Lower leg skin (tissue), 4 donors: ENCODE measurements at regions not wholly inside any gene's neighbourhood (a gene's known extent, or its start where the extent isn't known, plus 50 kb on each side); places are given as distances from the start of the nearest gene placed in this dataset.
"Not testable (repeated sequence)": the region's sequence is repeated elsewhere in the genome, so short reads cannot be mapped to it uniquely, and the experiment has no call there.

Experiments used
- DNase-seq, 2 donors: peaks; one replicate each; pipeline ENCODE4 v3.0.0-alpha.2; 2019; ENCODE audit warnings: low spot score in 2 of 2
- H3K4me3 ChIP-seq: fragments of 200-600 bp; sonication (generic); 2 replicates; pipeline ENCODE4 v1.5.1; 2017; ENCODE audit warnings: mild to moderate bottlenecking, low read depth; ENCODE audit not compliant: poor library complexity, severe bottlenecking
- POLR2A ChIP-seq, 2 donors: fragments of 450-650 bp; IDR thresholded peaks; one replicate each; pipeline ENCODE4 v1.6.1; 2016 to 2017; ENCODE audit warnings: antibody characterized with exemption in 2 of 2, mild to moderate bottlenecking in 1 of 2, moderate library complexity in 1 of 2
- WGBS, 2 donors: methylation state at CpG; one replicate each; pipeline ENCODE4 v1.1.5; 2018; 5-methylcytosine and 5-hydroxymethylcytosine counted together
- intact Hi-C: fragments of 100-400 bp; cut with DNase I; formaldehyde crosslinking; loops from one replicate; pipeline ENCODE4 v1.15.0; 2023; ENCODE audit warnings: low total_unique reads
- TF ChIP-seq, protein P1 (sequence below), 3 donors: fragments of 450-650 bp; IDR thresholded peaks; one replicate each; pipeline ENCODE4 v1.5.1; 2016; ENCODE audit warnings: antibody characterized with exemption in 3 of 3, mild to moderate bottlenecking in 3 of 3, moderate library complexity in 2 of 3

DNA sequence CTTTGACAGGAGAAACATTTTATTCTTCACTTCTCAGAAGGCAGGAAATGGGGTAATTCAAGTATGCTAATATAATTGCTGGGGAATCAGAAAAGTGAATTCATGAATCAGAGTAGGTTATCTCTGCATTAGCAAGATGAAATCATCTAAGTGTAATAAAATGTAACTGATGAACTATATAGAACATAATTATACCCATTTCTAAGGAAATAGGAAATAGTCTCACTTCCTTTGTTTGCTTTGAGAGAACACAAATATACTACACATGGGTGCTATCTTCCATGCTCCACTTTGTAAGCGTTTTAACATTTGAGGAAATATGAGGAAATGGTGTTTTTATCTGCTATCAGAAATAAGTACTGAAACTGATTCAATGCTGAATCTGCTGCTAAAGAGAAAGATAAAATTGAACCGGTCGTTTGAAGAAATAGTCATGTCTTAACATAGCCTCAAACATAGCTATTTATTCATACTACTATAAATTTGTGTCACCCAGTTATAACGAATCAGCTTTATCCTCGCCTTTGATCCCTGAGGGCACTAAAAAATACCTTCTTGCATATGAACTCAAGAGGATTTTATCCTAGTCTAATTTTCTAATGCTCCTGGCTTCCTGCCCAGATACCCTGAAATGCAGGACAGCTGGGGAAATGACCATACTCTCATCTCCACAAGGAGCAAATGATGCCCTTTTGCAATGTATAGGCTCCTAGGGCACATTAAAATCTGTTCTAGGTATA is 696.0 kb downstream of the C12orf50 start:
- intact Hi-C loops: no loop called here

DNA sequence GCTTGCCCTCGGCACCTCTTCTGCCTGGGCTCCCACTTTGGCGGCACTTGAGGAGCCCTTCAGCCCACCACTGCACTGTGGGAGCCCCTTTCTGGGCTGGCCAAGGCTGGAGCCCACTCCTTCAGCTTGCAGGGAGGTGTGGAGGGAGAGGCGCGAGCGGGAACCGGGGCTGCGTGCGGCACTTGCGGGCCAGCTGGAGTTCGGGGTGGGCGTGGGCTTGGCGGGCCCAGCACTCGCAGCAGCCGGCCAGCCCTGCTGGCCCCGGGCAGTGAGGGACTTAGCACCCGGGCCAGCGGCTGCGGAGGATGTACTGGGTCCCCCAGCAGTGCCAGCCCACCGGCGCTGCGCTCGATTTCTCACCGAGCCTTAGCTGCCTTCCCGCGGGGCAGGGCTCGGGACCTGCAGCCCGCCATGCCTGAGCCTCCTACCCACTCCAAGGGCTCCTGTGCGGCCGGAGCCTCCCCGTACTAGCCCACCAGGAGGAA is 699.1 kb downstream of the C12orf50 start:
- DNase-seq, H3K4me3 ChIP-seq, intact Hi-C loops: not testable (repeated sequence)
- WGBS, 2 donors: 92 to 97% methylated on average over 8 to 17 of the region's 30 CpGs

More for the DNA sequence above, 696.0 kb downstream of the C12orf50 start:
- 33 to 34% methylated on average over 5 of the region's 5 CpGs for WGBS, 2 donors
- no peak for TF ChIP-seq POLR2A (IDR thresholded peaks at IDR 0.05)
- TF ChIP-seq, protein P1, sequence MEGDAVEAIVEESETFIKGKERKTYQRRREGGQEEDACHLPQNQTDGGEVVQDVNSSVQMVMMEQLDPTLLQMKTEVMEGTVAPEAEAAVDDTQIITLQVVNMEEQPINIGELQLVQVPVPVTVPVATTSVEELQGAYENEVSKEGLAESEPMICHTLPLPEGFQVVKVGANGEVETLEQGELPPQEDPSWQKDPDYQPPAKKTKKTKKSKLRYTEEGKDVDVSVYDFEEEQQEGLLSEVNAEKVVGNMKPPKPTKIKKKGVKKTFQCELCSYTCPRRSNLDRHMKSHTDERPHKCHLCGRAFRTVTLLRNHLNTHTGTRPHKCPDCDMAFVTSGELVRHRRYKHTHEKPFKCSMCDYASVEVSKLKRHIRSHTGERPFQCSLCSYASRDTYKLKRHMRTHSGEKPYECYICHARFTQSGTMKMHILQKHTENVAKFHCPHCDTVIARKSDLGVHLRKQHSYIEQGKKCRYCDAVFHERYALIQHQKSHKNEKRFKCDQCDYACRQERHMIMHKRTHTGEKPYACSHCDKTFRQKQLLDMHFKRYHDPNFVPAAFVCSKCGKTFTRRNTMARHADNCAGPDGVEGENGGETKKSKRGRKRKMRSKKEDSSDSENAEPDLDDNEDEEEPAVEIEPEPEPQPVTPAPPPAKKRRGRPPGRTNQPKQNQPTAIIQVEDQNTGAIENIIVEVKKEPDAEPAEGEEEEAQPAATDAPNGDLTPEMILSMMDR (IDR thresholded peaks at IDR 0.05): no peak
- H3K4me3 ChIP-seq: no peak overlapping the region
- no peak for DNase-seq

DNA sequence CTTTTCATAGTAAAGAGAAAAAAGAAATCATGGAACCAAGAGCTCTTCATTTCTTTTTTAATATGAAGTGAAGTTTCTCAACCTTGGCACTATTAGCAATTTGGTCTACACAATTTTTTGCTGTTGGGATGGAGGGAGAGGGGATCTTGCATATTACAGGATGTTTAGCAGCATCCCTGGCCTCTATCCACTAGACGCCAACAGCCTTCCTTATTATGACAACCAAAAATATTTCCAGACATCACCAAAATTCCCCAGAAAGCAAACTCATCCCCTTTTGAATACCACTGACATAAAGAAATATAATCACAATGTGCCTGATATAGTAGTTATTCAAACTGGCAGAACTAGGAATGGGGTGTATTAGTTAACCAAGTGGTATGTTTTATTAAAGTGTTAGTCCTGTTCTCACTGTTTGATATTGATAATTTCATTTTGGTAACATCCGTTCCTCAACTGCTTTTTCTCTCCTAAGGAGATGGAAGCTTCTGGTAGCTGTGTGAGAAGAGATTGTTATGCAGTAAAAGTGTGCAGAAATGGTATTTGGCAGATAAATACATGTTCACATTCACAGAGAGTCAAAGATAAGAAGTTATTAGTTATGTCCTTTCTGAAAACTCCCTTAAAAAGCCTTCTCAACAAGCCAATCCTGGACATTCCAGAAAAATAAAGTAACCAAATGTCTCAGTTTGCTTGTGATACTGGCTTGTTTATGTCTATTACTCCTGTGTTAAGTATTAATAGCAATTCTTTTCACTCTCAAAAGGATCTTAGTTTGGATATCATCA is 699.9 kb downstream of the C12orf50 start:
- no peak overlapping the region for H3K4me3 ChIP-seq
- intact Hi-C loops: no loop called here
- no peak for TF ChIP-seq POLR2A (IDR thresholded peaks at IDR 0.05)
- TF ChIP-seq, protein P1 (IDR thresholded peaks at IDR 0.05): no peak
- DNase-seq: no peak
- WGBS, 2 donors: 90 to 95% methylated on average over 2 of the region's 2 CpGs

DNA sequence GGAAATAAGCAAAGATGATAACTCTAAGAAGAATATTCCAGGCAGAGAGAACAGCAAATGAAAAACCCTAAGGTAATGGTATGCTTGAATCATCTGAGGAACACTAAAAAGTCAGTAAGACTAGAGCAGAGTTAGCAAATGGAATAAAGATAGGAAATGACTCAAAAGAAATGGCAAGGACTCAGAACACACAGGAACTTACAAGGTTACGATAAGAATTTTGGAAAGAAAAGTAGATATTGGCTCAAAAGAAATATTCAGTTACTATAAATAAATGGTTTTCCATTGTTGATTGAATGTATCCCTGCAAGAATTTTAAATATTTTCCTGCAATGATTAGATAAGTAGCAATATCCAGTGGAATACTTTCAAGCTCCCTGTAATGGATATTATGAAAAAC is 705.8 kb downstream of the C12orf50 start:
- intact Hi-C loops: no loop called here

DNA sequence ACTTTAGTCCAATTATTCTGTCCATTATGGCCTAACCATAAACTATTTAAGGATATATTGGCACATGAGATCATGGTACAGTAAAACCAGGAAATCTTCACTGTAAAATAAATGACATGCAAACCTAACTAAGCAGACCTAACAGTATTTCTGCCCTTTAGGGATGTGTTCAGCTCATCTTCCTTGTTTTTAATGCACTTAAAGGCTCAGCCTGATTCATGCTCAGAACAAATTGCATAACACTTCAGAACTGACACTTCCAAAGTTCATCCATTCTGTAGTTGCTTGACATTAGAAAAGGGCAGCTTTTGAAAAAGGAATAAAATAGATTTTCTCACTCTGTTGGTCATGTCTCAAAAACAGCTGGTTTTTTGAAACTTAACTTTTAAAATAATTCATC is 708.5 kb downstream of the C12orf50 start:
- no peak overlapping the region for H3K4me3 ChIP-seq
- TF ChIP-seq, protein P1 (IDR thresholded peaks at IDR 0.05): no peak
- no peak for TF ChIP-seq POLR2A (IDR thresholded peaks at IDR 0.05)
- no peak for DNase-seq
- intact Hi-C loops: no loop called here

More for the DNA sequence above, 705.8 kb downstream of the C12orf50 start:
- DNase-seq: no peak
- H3K4me3 ChIP-seq: no peak overlapping the region
- 44 to 47% methylated on average over 1 of the region's 1 CpG for WGBS, 2 donors
- TF ChIP-seq, protein P1 (IDR thresholded peaks at IDR 0.05): no peak
- TF ChIP-seq POLR2A (IDR thresholded peaks at IDR 0.05): no peak

DNA sequence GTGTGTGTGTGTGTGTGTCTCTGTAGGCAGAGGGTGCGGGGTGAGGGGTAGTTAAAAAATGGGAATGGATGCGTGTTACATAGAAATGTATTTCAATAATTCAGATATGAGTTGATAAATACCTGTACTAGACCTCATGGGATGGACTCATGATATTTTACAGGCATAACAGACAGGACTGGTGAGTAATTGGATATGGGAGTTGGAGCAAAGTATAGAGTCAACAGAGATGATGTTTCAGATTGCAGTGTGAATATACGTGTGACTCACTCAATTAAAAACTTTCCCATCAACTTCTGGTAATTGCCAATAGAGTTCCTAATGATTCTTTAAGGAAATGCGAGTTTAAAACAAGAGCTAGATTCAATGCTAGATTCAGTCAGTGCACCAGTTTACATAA is 711.9 kb downstream of the C12orf50 start:
- DNase-seq: no peak
- TF ChIP-seq, protein P1 (IDR thresholded peaks at IDR 0.05): no peak
- no peak for TF ChIP-seq POLR2A (IDR thresholded peaks at IDR 0.05)
- WGBS, 2 donors: 77 to 79% methylated on average over 4 of the region's 4 CpGs
- H3K4me3 ChIP-seq: no peak overlapping the region
- intact Hi-C loops: no loop called here
